Keratinocyte (primary cell): ENCODE measurements at regions not wholly inside any gene's neighbourhood (a gene's known extent, or its start where the extent isn't known, plus 50 kb on each side); places are given as distances from the start of the nearest gene placed in this dataset.

Experiments
- CTCF ChIP-seq, 3 experiments: IDR thresholded peaks in 1 of 3; conservative IDR thresholded peaks in 1 of 3; optimal IDR thresholded peaks in 1 of 3; 2 replicates in 2 of 3; 3 replicates in 1 of 3; pipeline versions ENCODE3 to v1.5.1; 2011; ENCODE audit warnings: low read length in 3 of 3, mild to moderate bottlenecking in 3 of 3, moderate library complexity in 2 of 3, control low read depth in 1 of 3, inconsistent platforms in 1 of 3; ENCODE audit not compliant: insufficient read depth in 2 of 3; ENCODE audit errors: extremely low read depth in 1 of 3
- EZH2 ChIP-seq: IDR thresholded peaks from one replicate; pipeline ENCODE4 v1.6.1; 2012; ENCODE audit warnings: inconsistent platforms, mild to moderate bottlenecking, low read length, moderate library complexity

- TF ChIP-seq CTCF (optimal IDR thresholded peaks at IDR 0.05 in 1 of 3, IDR thresholded peaks at IDR 0.05 in 1 of 3, conservative IDR thresholded peaks at IDR 0.05 in 1 of 3; ENCODE audit: extremely low read depth in 1 of 3, insufficient read depth in 2 of 3, low read length in 3 of 3) (peak in 2 of 3 experiments; percentile 9 to 35), EZH2 (no peak)
These were observed 72.8 kb upstream of the NR5A2 start for GRCh38 chr1:199954699-199955098.
